ENCODE measurements at regions not wholly inside any gene's neighbourhood (a gene's known extent, or its start where the extent isn't known, plus 50 kb on each side); places are given as distances from the start of the nearest gene placed in this dataset.

- no peak for DNase-seq (ENCODE audit: low read depth)
Measured at GRCh38 chr22:49258107-49259010, 569.3 kb downstream of the BRD1 start.

DNA sequence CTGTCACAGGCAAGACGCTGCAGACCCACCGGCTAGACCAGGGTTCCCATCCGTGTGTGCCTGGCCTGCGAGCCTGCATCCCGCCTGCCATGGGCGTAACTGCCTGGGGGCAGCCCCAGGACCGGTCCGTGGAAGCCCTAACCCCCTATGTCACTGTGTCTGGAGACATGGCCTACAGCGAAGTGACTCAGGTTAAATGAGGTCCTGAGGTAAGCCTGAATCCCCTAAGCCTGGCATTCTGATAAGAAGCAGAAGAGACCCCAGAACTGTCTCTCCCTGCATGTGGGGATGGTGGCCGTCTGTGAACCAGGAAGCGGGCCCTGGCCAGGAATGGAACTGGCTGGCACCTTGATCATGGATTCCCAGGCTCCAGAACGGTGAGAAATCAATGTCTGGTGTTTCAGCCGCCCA, 570.1 kb downstream of the BRD1 start:
- no peak for DNase-seq (ENCODE audit: low read depth)

- DNase-seq (ENCODE audit: low read depth), result no peak
Measured at GRCh38 chr22:49255741-49256318, 571.8 kb downstream of the BRD1 start.

GRCh38 chr22:49255154-49255553, 572.5 kb downstream of the BRD1 start:
- DNase-seq (ENCODE audit: low read depth), result no peak

DNA sequence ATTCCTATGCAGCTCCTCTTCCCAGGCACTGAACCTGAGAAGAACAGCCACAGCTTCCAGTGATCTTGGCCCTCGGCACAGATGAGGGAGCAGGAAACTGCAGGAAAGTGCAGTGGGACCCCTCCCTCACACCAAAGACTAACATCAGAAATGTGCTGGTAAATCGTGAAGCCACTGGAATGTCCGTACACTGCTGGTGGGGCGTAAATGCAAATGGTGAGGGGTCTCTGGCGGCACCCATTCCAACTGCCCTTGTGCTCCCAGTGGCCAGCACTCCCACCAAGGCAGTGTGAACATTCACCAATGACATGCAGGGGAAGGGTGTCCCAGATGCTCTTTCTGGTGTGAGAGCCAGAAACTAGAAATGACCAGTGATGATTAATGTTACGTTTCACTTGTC, 574.0 kb downstream of the BRD1 start:
- no peak for DNase-seq (ENCODE audit: low read depth)

DNA sequence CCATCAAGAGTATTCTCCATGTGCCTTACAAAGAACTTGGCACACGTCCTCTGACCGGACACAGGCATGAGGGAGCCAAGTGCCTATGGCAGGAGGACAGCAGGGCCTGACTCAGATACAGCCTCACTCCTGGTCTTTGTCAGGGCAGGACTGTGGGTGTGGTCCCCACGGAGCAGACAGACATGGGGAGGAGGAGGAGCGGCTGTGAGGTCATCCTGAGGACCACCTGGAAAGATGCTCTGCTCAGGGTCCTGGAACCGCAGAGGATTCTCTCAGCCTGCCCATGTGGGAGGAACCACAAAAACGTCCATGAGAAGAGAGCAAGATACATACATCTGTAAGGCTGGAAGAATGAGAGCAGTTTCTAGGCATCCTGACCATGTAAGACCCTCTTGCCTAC, 576.3 kb downstream of the BRD1 start:
- DNase-seq (ENCODE audit: low read depth), result no peak

- DNase-seq (ENCODE audit: low read depth), result no peak
Measured at GRCh38 chr22:49247194-49247924, 580.3 kb downstream of the BRD1 start.

- DNase-seq (ENCODE audit: low read depth), result no peak
Measured at GRCh38 chr22:49244466-49245420, 582.9 kb downstream of the BRD1 start.

- no peak for DNase-seq (ENCODE audit: low read depth)
Measured at GRCh38 chr22:49243965-49244364, 583.7 kb downstream of the BRD1 start.

DNA sequence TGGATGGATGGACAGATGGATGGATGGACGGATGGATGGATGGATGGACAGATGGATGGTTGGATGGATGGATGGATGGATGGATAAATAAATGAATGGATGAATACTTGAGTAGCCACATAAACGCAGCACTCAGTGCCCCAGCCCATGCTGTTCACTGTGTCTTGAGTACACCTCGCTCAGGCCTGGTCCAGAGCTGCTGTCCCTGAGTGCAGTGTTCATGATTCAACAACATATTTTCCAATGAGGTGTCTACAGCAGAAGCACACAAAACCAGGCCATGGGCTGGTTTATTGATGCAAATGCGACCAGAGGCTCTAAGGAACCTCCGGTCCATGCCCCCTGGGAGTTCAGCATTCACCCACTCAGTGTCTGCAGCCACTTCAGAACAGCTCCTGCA, 584.3 kb downstream of the BRD1 start:
- DNase-seq (ENCODE audit: low read depth), result no peak

- DNase-seq (ENCODE audit: low read depth), result no peak
Measured at GRCh38 chr22:49242480-49242879, 585.2 kb downstream of the BRD1 start.

DNA sequence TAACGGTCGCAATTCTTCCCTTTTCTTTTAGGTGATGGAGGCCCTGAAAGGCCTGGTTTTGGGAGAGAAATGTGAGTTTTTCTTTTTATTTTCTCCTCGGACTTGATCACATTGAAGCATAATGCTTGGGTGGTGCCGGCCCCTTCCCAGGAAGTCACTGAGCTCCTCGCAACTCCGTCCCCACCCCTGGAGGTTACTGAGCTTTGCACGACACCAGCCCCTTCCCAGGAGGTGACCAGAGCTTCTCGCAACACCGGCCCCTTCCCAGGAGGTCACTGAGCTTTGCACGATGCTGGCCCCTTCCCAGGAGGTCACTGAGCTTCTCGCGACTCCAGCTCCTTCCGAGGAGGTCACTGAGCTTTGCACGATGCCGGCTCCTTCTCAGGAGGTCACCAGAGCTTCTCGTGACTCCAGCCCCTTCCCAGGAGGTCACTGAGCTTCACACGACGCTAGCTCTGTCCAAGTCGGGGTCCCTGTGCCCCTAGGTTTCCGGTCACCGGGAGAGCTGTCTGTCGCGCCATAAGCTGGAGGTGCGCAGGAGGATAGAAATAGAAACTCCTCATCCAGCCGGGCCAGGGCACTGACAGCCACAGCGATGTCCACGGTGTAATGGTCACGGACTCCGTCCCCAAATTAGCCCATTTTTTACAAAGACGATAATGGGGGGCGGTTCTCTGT, 586.4 kb downstream of the BRD1 start:
- no peak for DNase-seq (ENCODE audit: low read depth)

- no peak for DNase-seq (ENCODE audit: low read depth)
Measured at GRCh38 chr22:49240472-49240871, 587.2 kb downstream of the BRD1 start.

GRCh38 chr22:49240016-49240380, 587.7 kb downstream of the BRD1 start:
- DNase-seq (ENCODE audit: low read depth), result no peak

DNA sequence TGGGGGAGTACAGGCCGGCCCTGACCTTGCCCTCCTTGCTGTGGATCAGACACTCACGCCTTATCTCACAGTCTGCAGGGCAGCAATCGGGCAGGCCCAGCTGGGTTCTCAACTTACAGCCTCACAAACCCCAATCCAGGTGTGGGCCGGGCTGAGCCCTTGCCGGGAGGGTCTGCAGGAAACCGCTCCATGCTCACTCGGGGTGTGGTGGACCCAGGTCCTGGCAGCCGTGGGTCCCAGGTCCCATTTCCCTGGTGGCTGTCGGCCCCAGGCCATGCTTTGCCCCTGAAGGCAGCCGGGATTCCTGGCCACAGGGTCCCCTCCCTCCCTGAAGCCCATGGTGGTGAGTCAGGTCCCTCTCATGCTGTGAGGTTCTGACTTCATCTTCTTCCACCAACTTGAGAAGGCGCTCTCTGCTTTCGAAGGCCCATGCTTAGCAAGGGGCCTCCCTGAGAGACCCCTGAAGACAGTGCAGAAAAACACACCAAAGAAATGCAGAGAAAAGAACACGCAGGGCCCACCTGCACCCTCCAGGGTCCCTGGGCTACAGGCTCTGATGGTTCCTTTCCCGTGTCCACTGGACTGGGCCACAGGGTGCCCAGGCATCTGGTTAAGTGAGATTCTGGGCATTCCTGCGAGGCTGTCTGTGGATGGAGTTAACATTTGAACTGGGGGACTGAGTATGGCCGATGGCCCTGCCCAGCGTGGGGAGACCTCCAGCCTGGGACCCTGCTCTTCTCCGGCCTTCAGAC, 588.2 kb downstream of the BRD1 start:
- DNase-seq (ENCODE audit: low read depth), result no peak

DNA sequence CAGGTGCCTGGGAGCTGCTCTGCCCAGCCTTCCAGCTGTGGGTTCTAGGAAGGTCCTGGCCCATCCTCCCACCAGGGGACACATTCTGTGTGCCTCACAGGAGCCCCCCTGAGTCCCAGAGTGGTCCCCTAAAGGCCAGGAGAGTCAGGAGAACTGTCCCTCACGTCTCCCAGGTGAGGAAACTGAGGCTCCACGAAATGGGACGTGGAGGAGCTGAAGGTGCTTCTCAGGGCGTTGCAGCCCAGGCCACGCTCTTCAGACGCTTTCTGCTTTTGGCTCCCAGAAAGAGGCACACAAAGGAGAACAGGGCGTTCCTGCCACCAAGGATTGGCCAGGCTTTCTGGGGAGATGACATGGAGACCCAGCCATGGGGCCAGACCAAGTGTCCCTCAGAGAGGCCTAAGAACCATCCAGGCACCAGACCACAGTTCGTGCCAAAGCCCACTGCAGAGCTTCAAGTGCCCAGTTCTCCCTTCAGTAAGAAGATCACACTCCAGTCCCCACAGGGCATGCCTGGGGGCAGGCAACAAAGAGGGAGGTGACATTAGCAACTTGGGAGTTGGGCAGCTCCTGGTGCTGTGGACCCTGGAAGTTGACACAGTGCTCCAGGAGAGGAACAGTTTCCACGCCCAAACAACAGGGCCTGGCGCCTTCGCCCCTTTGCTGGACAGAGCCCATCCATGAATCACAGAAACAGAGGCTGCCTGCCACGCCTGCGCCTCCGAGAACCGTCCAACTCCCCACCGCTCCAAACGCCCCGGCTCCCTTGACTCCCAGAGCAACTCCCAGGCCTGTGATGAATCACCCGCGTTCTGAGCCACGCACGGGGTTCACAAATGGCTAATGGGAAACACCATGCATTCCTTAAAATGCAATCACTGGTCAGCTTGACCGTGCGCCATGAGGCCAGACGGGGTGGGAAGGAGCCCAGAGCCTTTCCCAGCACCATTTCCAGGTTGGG, 589.2 kb downstream of the BRD1 start:
- no peak for DNase-seq (ENCODE audit: low read depth)

DNA sequence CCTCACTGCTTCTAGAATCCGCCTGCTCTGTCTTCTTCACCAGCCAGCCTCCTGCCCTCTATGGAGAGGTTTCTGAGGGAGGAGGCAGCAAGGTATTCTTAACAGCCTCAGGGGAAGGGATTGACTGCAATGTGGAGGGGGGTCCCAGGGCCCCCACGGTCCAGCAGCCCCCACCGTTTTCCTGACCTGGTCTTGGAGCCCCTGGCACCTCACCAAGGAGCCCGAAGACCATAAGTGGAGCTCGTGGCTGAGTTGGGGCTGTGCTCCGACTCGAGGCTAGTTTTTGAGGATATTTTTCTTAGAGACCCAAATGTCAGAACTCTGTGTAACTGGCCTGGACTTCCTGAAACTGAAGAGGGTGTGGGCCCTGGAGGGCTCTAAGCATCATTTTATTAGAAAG, 590.0 kb downstream of the BRD1 start:
- no peak for DNase-seq (ENCODE audit: low read depth)

- no peak for DNase-seq (ENCODE audit: low read depth)
Measured at GRCh38 chr22:49237279-49237678, 590.4 kb downstream of the BRD1 start.

- DNase-seq (ENCODE audit: low read depth), result no peak
Measured at GRCh38 chr22:49236541-49237075, 591.1 kb downstream of the BRD1 start.

Data from GM04503 (cell line).